GM18507 (cell line): ENCODE measurements at regions not wholly inside any gene's neighbourhood (a gene's known extent, or its start where the extent isn't known, plus 50 kb on each side); places are given as distances from the start of the nearest gene placed in this dataset.

Experiments
- DNase-seq: peaks from one replicate; pipeline ENCODE4 v3.0.0; 2011; ENCODE audit warnings: low read depth; ENCODE audit not compliant: insufficient read length; ENCODE audit errors: extremely low spot score
- FAIRE-seq: peaks from 2 replicates; lab custom pipeline; 2011; peaks lifted over from hg19 to GRCh38; lab: Jason Lieb, UNC

- FAIRE-seq (no peak), DNase-seq (no peak)
Measured at GRCh38 chr10:36882781-36883180, 242.6 kb upstream of the ANKRD30A start.

GRCh38 chr10:36880898-36881297, 244.5 kb upstream of the ANKRD30A start:
- DNase-seq (no peak), FAIRE-seq (no peak)

GRCh38 chr10:36872702-36873393, 252.6 kb upstream of the ANKRD30A start:
- FAIRE-seq: no peak
- no peak for DNase-seq

- DNase-seq: no peak
- no peak for FAIRE-seq
Measured at GRCh38 chr10:36840788-36841187, 284.6 kb upstream of the ANKRD30A start.

GRCh38 chr10:36837416-36837815, 288.0 kb upstream of the ANKRD30A start:
- DNase-seq: no peak
- no peak for FAIRE-seq

GRCh38 chr10:36819781-36820180, 305.6 kb upstream of the ANKRD30A start:
- FAIRE-seq (no peak), DNase-seq (no peak)

GRCh38 chr10:36817898-36818297, 307.5 kb upstream of the ANKRD30A start:
- no peak for DNase-seq
- FAIRE-seq: no peak

- FAIRE-seq (no peak), DNase-seq (no peak)
Measured at GRCh38 chr10:36808625-36809362, 316.6 kb upstream of the ANKRD30A start.

- FAIRE-seq (no peak), DNase-seq (no peak)
Measured at GRCh38 chr10:36803229-36803628, 322.2 kb upstream of the ANKRD30A start.

GRCh38 chr10:36802490-36803153, 322.8 kb upstream of the ANKRD30A start:
- DNase-seq (no peak), FAIRE-seq (no peak)

GRCh38 chr10:36801660-36802059, 323.7 kb upstream of the ANKRD30A start:
- FAIRE-seq: no peak
- no peak for DNase-seq

- FAIRE-seq (no peak), DNase-seq (no peak)
Measured at GRCh38 chr10:36794981-36795380, 330.4 kb upstream of the ANKRD30A start.

- DNase-seq: no peak
- FAIRE-seq: no peak
Measured at GRCh38 chr10:36789974-36790373, 335.4 kb upstream of the ANKRD30A start.

GRCh38 chr10:36788152-36788551, 337.2 kb upstream of the ANKRD30A start:
- DNase-seq (no peak), FAIRE-seq (no peak)

- FAIRE-seq (no peak), DNase-seq (no peak)
Measured at GRCh38 chr10:36783400-36783799, 342.0 kb upstream of the ANKRD30A start.

- DNase-seq: no peak
- FAIRE-seq: no peak
Measured at GRCh38 chr10:36781570-36781969, 343.8 kb upstream of the ANKRD30A start.

GRCh38 chr10:36780158-36780557, 345.2 kb upstream of the ANKRD30A start:
- DNase-seq (no peak), FAIRE-seq (no peak)

- no peak for FAIRE-seq
- DNase-seq: no peak
Measured at GRCh38 chr10:36779238-36779846, 346.1 kb upstream of the ANKRD30A start.

- no peak for FAIRE-seq
- no peak for DNase-seq
Measured at GRCh38 chr10:36778651-36779050, 346.7 kb upstream of the ANKRD30A start.

GRCh38 chr10:36773652-36774051, 351.7 kb upstream of the ANKRD30A start:
- no peak for FAIRE-seq
- no peak for DNase-seq
